Stimulated activated CD4-positive, alpha-beta T cell treated with anti-CD3 and anti-CD28 coated beads, TNF-alpha, amount 100 ng/mL, for 1 hour (primary cell): ENCODE measurements at regions not wholly inside any gene's neighbourhood (a gene's known extent, or its start where the extent isn't known, plus 50 kb on each side); places are given as distances from the start of the nearest gene placed in this dataset.

Experiments
- DNase-seq, 3 donors: peaks; one replicate each; pipeline ENCODE4 v3.0.0-alpha.2; 2020; ENCODE audit warnings: low read depth in 3 of 3, low spot score in 1 of 3

GRCh38 chr3:116842254-116842957, 132.8 kb downstream of the TUSC7 start:
- DNase-seq, result no peak

- DNase-seq, result no peak
Measured at GRCh38 chr3:116848248-116848829, 138.8 kb downstream of the TUSC7 start.

- no peak for DNase-seq
Measured at GRCh38 chr3:116849261-116849688, 139.7 kb downstream of the TUSC7 start.

- no peak for DNase-seq
Measured at GRCh38 chr3:116852803-116853202, 143.2 kb downstream of the TUSC7 start.

- no peak for DNase-seq
Measured at GRCh38 chr3:116863270-116863770, 153.7 kb downstream of the TUSC7 start.

GRCh38 chr3:116863822-116864589, 154.4 kb downstream of the TUSC7 start:
- DNase-seq, result no peak

- no peak for DNase-seq
Measured at GRCh38 chr3:116864590-116864927, 155.0 kb downstream of the TUSC7 start.

GRCh38 chr3:116870379-116870778, 160.8 kb downstream of the TUSC7 start:
- no peak for DNase-seq

GRCh38 chr3:116871905-116872304, 162.3 kb downstream of the TUSC7 start:
- DNase-seq, result no peak

- DNase-seq, result no peak
Measured at GRCh38 chr3:116872688-116873087, 163.1 kb downstream of the TUSC7 start.

- no peak for DNase-seq
Measured at GRCh38 chr3:116873142-116873541, 163.6 kb downstream of the TUSC7 start.

- no peak for DNase-seq
Measured at GRCh38 chr3:116877968-116878367, 168.4 kb downstream of the TUSC7 start.

- no peak for DNase-seq
Measured at GRCh38 chr3:116886202-116886893, 176.8 kb downstream of the TUSC7 start.

GRCh38 chr3:116896116-116896515, 186.5 kb downstream of the TUSC7 start:
- DNase-seq, result no peak

GRCh38 chr3:116897382-116897781, 187.8 kb downstream of the TUSC7 start:
- DNase-seq, result no peak

GRCh38 chr3:116899253-116899652, 189.7 kb downstream of the TUSC7 start:
- no peak for DNase-seq

GRCh38 chr3:116905334-116905733, 195.8 kb downstream of the TUSC7 start:
- DNase-seq, result no peak

GRCh38 chr3:116905794-116906193, 196.2 kb downstream of the TUSC7 start:
- DNase-seq, result no peak

GRCh38 chr3:116912116-116912515, 202.5 kb downstream of the TUSC7 start:
- no peak for DNase-seq

GRCh38 chr3:116914004-116914403, 204.4 kb downstream of the TUSC7 start:
- DNase-seq, result no peak

- DNase-seq, result no peak
Measured at GRCh38 chr3:116916836-116917235, 207.3 kb downstream of the TUSC7 start.
